OCI-LY7 (cell line): ENCODE measurements at regions not wholly inside any gene's neighbourhood (a gene's known extent, or its start where the extent isn't known, plus 50 kb on each side); places are given as distances from the start of the nearest gene placed in this dataset.

Experiments
- BruUV-seq: library from RNA; stranded (reverse); fragments of 400-500 nt; replicated peaks from 2 replicates; lab custom pipeline; 2021; lab: Mats Ljungman, UMichigan
- CTCF ChIA-PET: fragments of 300-600 bp; sonication (Branson Sonifier 250); formaldehyde crosslinking; loops from one replicate; lab custom pipeline; 2022; ENCODE audit warnings: antibody characterized with exemption; ENCODE audit not compliant: unreplicated experiment; lab: Charles Lee
- POLR2A ChIA-PET: fragments of 300-600 bp; sonication (Branson Sonifier 250); formaldehyde crosslinking; loops from one replicate; lab custom pipeline; 2022; ENCODE audit warnings: antibody characterized with exemption; lab: Charles Lee
- DNase-seq: peaks from one replicate; pipeline ENCODE4 v3.0.0-alpha.2; 2015; ENCODE audit warnings: low spot score
- H2AFZ ChIP-seq: fragments of 200-600 bp; sonication (generic), shearing (Covaris generic); 2 replicates; pipeline ENCODE4 v1.6.1; 2014; ENCODE audit warnings: mild to moderate bottlenecking, antibody characterized with exemption, low read length, moderate library complexity
- H3K27ac ChIP-seq: fragments of 200-600 bp; sonication (generic); 2 replicates; pipeline ENCODE4 v1.5.1; 2014; ENCODE audit warnings: mixed run types, low read depth, mild to moderate bottlenecking, moderate library complexity, low read length, inconsistent platforms; ENCODE audit not compliant: poor library complexity, severe bottlenecking
- H3K36me3 ChIP-seq: fragments of 200-600 bp; sonication (generic); 2 replicates; pipeline ENCODE4 v1.6.1; 2014; ENCODE audit warnings: mild to moderate bottlenecking, antibody characterized with exemption, low read length, moderate library complexity, mixed read lengths; ENCODE audit not compliant: insufficient read depth
- H3K4me1 ChIP-seq: fragments of 200-600 bp; sonication (generic); 2 replicates; pipeline ENCODE4 v1.5.1; 2014; ENCODE audit warnings: mild to moderate bottlenecking, low read length; ENCODE audit not compliant: insufficient read depth, poor library complexity, severe bottlenecking
- H3K4me2 ChIP-seq: fragments of 200-600 bp; sonication (generic); 2 replicates; pipeline ENCODE4 v1.6.1; 2014; ENCODE audit warnings: mild to moderate bottlenecking, low read length
- H3K4me3 ChIP-seq: fragments of 200-600 bp; sonication (generic); 2 replicates; pipeline ENCODE4 v1.5.1; 2014; ENCODE audit warnings: mild to moderate bottlenecking, low read depth, low read length; ENCODE audit not compliant: poor library complexity, severe bottlenecking
- H3K79me2 ChIP-seq: fragments of 200-600 bp; sonication (generic); 2 replicates; pipeline ENCODE4 v1.6.1; 2016; ENCODE audit warnings: low read depth, mild to moderate bottlenecking, low read length, moderate library complexity, mixed read lengths; ENCODE audit not compliant: insufficient read depth
- H3K9me2 ChIP-seq: fragments of 200-600 bp; sonication (generic); 2 replicates; pipeline ENCODE4 v1.6.1; 2016; ENCODE audit warnings: mild to moderate bottlenecking, low read length, mixed read lengths; ENCODE audit not compliant: insufficient read depth
- H3K9me3 ChIP-seq: fragments of 200-600 bp; sonication (generic); 2 replicates; pipeline ENCODE4 v1.6.1; 2014; ENCODE audit warnings: mild to moderate bottlenecking, mixed run types, low read length, mixed read lengths
- H4K20me1 ChIP-seq: fragments of 200-600 bp; sonication (generic); 2 replicates; pipeline ENCODE4 v1.6.1; 2014; ENCODE audit warnings: mild to moderate bottlenecking, antibody characterized with exemption, low read length, moderate library complexity, mixed read lengths; ENCODE audit not compliant: insufficient read depth
- EZH2phosphoT487 ChIP-seq: fragments of 200-600 bp; sonication (generic); IDR thresholded peaks from 2 replicates; pipeline ENCODE4 v1.6.1; 2018; ENCODE audit warnings: low read depth, borderline replicate concordance, mild to moderate bottlenecking, mixed run types, antibody characterized with exemption, low read length, moderate library complexity, mixed read lengths
- intact Hi-C: fragments of 100-400 bp; cut with micrococcal nuclease; formaldehyde crosslinking; loops from one replicate; pipeline ENCODE4 v1.10.0; 2022; ENCODE audit not compliant: unreplicated experiment
- TF ChIP-seq, protein P1 (sequence below): fragments of 200-600 bp; sonication (generic); conservative IDR thresholded peaks from 2 replicates; pipeline ENCODE4 v1.5.1; 2014; ENCODE audit warnings: mild to moderate bottlenecking, antibody characterized with exemption, low read length, moderate library complexity, mixed read lengths

DNA sequence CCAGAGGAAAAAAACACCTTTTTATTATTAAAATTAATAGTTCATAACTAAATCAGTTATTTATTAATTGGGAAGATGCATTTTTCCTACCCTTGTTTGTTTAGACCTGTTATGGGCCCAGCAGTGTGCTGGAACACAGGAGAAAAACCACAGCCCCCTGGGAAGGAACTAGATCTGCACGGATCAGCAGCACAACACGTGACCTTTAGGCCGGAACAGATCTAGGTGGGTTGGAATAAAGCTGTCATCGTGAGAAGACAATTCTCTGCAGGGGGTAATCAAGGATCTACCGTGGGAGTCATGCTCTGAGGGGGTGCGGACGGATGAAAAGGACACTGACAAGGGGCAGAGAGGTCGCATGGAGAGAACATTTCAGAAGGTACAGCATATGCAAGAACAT, 95.8 kb upstream of the SPATA31C2 start:
- Histone ChIP-seq H4K20me1 (no peaks in the 10 kb centered on the region), H3K9me2 (no peaks in the 10 kb centered on the region), H3K79me2 (no peaks in the 10 kb centered on the region), H3K36me3 (no peaks in the 10 kb centered on the region), H3K4me2 (no peak overlapping the region), H3K4me1 (no peaks in the 10 kb centered on the region), H3K4me3 (no peak overlapping the region), H3K9me3 (no peaks in the 10 kb centered on the region), H3K27ac (no peak overlapping the region), H2AFZ (no peak overlapping the region)
- ChIA-PET POLR2A (no interaction called here), CTCF (no interaction called here)
- DNase-seq: no peak
- BruUV-seq: no TSS peak
- TF ChIP-seq, protein P1, sequence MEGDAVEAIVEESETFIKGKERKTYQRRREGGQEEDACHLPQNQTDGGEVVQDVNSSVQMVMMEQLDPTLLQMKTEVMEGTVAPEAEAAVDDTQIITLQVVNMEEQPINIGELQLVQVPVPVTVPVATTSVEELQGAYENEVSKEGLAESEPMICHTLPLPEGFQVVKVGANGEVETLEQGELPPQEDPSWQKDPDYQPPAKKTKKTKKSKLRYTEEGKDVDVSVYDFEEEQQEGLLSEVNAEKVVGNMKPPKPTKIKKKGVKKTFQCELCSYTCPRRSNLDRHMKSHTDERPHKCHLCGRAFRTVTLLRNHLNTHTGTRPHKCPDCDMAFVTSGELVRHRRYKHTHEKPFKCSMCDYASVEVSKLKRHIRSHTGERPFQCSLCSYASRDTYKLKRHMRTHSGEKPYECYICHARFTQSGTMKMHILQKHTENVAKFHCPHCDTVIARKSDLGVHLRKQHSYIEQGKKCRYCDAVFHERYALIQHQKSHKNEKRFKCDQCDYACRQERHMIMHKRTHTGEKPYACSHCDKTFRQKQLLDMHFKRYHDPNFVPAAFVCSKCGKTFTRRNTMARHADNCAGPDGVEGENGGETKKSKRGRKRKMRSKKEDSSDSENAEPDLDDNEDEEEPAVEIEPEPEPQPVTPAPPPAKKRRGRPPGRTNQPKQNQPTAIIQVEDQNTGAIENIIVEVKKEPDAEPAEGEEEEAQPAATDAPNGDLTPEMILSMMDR: no peak
- intact Hi-C loops: no loop called here

DNA sequence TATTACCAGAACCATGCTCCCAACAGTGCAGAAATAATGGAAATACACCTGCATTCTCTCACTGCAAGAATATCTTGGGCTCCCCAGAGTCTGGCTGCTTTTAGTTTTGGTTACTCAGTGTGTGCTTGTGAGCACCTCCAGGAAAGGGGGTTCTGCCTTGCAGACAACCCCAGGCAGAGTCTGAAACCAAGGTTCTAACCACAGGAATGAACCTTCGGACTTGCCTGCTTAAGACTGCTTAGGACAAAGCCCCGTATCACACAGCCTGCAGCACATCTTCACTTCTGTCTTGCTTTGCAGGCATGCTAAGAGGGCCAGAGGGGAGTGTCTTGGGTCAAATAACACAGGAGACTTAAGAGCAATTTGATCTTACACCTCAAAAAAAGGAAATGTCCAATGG, 94.8 kb upstream of the SPATA31C2 start:
- Histone ChIP-seq H3K4me2 (no peak overlapping the region), H3K27ac (no peak overlapping the region), H3K79me2 (no peaks in the 10 kb centered on the region), H3K9me3 (no peaks in the 10 kb centered on the region), H3K4me1 (no peaks in the 10 kb centered on the region), H3K36me3 (no peaks in the 10 kb centered on the region), H2AFZ (no peak overlapping the region), H3K9me2 (no peaks in the 10 kb centered on the region), H3K4me3 (no peak overlapping the region), H4K20me1 (no peaks in the 10 kb centered on the region)
- CTCF ChIA-PET: no interaction called here
- no peak for TF ChIP-seq EZH2phosphoT487
- TF ChIP-seq, protein P1: no peak
- POLR2A ChIA-PET: no interaction called here
- intact Hi-C loops: no loop called here
- no TSS peak for BruUV-seq
- DNase-seq: no peak

DNA sequence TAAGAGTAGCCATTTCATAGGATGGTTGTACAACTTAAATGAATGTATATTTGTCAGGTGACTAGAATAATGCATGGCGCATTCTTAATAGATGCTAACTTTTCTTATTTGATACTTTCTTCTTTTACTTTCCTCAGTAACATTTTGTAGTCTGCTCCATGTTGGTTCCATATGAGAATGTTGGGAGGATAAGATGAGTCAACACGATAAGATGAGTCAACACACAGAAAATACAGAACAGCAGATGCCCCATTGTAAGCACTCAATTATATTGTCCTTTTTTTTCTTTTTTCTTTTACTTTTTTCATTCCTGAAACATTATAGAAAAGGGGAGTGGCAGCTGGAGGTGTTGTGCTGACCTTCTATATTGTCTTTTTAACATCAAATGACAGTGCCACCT, 92.3 kb upstream of the SPATA31C2 start:
- no peak for DNase-seq
- no peaks in the 10 kb centered on the region for H3K36me3 ChIP-seq
- no peak overlapping the region for H2AFZ ChIP-seq
- no peaks in the 10 kb centered on the region for H4K20me1 ChIP-seq
- BruUV-seq: no TSS peak
- H3K79me2 ChIP-seq: no peaks in the 10 kb centered on the region
- H3K4me3 ChIP-seq: no peak overlapping the region
- intact Hi-C loops: no loop called here
- no peaks in the 10 kb centered on the region for H3K9me2 ChIP-seq
- no peaks in the 10 kb centered on the region for H3K4me1 ChIP-seq
- H3K27ac ChIP-seq: no peak overlapping the region
- H3K9me3 ChIP-seq: no peaks in the 10 kb centered on the region
- no peak overlapping the region for H3K4me2 ChIP-seq
- ChIA-PET CTCF (no interaction called here), POLR2A (no interaction called here)
- no peak for TF ChIP-seq EZH2phosphoT487
- TF ChIP-seq, protein P1: no peak
